GM19468 (cell line): ENCODE measurements at regions not wholly inside any gene's neighbourhood (a gene's known extent, or its start where the extent isn't known, plus 50 kb on each side); places are given as distances from the start of the nearest gene placed in this dataset.
"Not testable (repeated sequence)": the region's sequence is repeated elsewhere in the genome, so short reads cannot be mapped to it uniquely, and the experiment has no call there.

ENCODE experiments used
- ATAC-seq: cut with Tn5 transposase; IDR thresholded peaks from one replicate; pipeline ENCODE4 v1.9.1; 2021; ENCODE audit warnings: mild to moderate bottlenecking, moderate library complexity, moderate number of reproducible peaks; ENCODE audit not compliant: unreplicated experiment; ENCODE audit errors: extremely low read depth

DNA sequence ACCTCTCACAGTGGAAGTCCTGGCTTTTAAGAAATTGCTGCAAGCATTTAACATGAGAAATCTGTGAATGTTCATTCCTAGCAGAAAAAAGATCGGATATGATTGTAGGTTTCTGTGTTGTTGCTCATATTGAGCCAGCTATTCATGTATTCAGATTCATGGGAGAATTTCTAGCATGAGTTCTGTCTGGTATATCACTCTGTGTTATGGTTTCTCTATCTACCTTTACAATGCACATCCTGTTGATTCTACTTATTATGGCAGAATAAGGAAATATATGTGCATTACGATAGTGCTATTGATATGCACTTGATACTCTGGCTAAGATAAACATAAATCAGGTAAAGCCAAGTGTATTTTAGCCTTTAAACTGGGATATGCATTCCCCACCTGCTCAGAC, 138.2 kb downstream of the KCNRG start:
- ATAC-seq, result no peak

DNA sequence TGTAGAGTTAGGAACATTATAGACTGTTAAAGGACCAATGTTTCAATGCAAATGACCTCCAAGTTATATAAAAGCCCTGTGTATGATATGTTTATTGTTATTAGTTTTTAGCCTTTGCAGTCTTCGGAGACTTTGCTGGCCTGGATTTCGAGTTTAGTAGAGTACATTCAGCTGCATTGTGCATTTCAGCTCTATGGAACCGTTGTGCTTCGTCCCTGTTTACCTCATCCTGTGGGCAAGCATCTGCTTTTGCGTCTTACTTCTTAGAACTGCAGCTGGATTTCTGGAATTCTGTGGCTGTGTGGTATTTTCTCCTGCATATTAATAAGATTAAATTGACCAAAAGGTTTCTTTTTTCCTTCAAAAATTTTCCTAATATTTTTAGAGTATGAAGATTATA, 138.6 kb downstream of the KCNRG start:
- no peak for ATAC-seq

DNA sequence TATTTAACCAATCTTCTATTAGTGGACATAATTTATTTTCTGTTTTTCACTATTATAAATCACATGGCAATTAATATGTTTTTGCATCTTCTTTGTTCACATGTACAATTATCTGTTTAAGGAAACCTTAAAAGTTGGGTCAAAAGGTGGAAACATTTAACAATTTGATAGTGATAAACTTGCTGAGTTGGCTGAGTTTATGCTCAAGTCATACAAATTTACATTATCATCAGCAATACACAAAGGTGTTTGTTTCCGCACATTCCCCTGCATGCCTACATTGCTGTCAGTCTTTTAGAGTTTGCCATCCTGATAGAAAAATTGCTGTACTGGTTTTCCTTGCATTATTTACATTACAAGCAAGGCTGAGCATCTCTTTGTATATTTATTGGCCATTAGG, 139.5 kb downstream of the KCNRG start:
- no peak for ATAC-seq

DNA sequence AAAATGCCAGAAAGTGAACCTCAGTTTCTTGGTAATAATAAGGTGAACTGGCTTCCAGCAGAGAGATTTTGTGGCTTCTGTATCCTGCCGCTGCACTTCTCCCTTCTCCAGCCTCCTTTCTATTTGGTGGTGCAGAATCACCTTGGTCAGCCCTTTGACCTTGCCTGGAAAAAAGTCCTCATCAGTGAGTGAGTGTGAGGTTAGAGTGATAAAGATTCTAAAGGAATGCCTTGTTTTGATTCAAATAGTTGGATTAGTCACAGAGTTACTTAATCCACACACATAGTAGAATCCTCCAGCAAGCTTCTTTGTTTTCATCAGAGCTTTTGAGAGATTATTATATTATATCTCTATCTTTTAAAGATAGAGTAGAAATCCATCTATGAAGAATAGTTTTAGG, 140.9 kb downstream of the KCNRG start:
- ATAC-seq, result no peak

DNA sequence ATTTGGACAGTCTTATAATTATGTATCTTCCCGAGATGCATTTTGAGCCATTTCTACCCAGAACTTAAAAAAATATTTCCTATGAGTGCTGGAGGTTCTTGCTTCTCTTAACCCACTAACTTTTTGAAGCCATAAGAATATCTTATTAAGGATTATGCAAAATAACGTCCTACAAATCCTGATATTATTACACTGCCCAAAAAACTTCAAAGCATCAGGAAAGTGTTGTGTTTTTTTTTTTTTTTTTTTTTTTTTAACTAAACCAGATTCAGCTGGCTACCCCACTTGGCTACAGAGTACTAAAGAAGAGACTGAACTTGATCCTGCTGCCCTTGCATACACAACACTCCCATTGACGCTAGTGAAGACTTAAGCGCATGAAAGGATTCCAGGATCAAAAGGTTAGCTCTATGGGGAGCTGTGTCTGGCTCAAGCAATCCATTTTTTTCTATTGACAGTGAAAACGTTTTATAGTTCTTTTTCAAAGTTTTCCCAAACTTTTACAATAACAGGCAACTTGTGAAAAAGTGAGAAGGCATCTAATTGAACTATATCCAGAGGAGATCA, 141.4 kb downstream of the KCNRG start:
- no peak for ATAC-seq

DNA sequence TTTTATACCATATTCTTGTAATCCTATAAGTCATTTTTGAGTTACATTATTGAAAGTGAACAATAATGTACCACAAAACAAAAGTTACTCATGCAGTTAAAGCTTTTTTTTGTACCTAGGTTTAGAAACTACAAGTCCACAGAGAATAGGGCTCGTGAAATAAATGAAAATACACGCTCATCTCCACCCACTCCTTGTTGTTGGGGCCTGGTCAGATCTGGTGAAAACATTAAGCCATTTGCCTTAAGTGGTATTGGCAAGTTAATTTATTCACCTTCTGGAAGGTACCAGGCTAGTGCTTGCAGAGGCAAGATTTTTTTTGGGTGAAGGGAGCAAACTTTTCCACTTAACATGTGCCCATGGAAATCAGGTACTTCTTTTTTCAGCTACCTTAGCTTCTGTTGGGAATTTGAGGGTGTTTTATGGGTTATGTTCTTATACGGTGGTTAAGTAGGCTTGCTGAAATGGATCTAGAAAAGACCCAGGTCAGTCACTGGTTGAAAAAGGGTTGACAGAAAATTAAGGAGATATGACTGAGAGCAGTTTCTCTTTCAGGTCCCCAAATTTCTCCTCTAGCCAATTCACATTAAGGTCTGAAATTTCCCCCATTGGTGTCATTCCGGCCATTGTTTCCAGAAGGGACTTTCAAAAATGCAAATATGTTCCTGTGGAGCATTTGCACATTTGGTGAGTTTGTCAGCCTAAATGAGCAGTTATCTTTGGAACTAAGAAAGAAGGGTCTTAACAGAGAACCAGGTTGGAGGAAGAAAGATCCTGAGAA, 143.3 kb downstream of the KCNRG start:
- ATAC-seq, result no peak

DNA sequence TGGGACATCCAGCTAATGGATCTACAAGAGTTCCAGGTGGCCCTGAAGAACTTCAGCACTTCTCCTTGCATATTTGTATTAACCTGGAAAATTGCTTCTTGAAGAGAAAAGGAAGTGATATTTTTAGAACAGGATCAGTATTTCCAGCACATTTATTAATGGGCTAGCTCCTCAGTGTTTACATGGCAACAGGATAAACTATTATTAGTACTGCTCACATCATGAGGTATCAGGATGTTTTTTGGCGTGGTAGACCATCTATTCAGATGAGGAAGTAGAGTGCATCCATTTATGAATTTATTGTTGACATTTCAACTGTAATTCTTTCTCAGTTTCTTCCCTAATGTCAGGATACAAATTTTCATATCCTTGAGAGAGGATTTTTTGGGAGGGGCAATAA, 144.4 kb downstream of the KCNRG start:
- ATAC-seq, result no peak

DNA sequence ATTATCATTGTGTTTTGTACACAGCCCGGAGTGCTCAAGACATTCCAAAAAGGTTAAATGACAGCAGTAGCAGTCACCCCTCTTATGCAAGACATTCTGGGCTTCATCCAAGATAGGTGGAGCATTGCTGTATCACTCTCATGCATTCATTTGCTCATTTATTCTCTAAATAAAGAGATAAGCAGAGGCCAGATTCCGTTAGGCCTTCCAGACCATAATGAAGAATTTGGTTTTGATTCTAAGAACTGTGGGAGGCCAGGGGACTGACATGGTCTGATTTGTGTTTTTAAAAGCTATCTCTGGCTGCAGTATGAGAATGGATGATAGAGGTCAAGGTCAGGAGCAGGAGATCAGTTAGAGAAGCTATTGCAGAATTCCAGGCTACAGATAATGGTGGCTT, 145.8 kb downstream of the KCNRG start:
- no peak for ATAC-seq

DNA sequence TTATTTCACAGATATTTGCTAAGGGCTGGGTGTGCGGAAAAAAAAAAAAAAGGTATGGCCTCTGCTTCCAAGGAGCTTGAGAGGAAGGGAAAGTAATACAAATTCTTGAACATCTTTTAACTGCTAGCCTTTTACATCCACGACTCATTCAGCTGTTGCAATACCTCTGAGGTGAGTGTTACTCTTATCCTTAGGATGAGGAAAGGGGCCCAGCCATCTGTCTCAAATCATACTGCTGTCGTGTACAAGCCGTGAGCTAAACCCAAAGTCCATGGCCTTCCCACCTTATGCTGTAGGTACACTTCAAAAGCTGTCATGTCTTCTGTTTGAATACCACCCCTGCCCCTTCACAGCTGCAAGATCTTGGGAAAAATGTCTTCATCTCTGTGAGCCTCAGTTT, 146.8 kb downstream of the KCNRG start:
- ATAC-seq, result no peak

DNA sequence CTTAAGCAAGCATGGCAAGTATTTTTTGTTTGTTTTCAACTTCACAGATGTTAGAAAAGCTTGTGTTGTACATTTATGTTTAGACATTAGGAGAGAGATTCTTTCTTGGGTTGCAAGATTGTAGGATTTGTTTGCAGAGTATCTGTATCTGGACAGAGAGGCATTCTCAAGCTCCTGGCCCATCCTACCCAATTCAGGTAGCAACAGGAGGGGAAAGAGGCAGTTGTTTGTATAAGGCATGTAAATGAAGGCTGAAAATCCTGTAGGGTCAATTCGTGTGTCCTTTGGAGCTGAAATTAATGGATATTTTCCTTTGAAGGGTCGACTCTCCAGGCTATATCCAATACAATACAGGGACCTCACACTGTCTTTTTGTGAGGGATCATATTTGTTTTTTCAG, 147.3 kb downstream of the KCNRG start:
- ATAC-seq, result no peak

DNA sequence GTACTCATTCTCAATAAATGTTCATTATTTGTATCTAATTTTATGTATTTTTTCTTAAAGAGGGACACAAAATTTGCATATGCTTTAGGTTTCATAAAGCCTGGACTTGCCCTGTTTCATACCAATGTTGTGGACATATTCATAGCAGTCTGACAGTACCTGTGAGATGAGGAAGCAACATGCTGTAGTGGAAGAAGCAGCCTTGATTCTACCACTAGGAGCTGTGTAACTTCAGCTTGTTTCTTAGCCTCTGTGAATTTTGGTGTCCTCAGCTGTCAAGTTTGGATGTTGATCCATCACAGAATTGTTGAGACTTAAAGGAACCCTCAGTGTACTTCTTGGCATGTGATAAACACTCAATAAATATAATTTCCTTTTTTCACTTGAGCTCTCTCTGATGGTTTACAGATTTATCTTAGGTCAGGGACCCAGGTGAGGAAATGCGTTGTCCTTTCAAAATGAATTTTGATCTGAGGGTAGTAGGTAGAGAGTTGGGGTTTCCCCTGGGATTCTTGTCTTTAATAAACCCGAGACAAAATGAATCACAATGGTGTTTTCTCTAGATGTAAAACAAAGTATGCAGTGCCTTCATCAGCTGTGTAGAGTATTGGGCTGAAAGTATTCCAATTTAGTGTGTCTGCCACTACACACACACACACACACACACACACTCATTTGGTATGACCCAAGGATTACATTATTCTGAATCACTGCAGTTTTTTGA, 152.1 kb downstream of the KCNRG start:
- no peak for ATAC-seq

DNA sequence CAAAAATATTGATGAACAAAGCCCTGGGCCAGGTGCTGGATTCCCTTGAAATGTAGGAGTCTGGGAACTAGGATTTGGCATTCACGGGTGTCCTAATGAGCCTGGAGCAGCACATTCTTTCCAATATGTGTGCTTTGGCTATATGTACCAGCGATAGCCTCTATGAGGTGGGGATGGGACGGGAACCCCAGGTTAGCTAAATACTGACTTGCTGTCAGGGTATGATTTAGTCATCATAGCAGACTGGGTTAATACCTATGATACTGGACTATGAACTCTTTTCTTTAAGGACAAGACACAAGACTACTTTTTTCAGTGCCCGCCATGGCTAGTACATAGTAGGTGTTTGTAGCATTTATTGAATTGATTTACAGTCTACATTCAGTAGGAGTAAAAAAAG, 152.7 kb downstream of the KCNRG start:
- ATAC-seq, result no peak

DNA sequence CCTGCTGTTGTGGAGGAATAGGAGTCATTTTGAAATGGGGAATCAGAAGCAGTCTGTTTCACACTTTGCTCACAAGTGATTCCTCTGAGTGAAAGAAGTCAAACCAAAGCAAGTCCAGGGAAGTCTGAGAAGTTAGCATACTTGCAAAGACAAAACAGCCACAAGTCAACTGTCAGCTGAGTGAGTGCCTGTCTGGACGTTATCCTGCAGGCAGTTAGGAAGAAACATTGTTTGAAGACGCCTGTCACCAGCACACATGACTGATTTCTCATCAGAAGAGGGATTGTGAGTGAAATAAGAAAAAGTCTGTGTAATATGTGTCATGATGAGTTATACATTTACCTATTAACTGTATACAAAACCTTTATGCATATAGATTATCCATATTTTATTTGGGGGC, 153.5 kb downstream of the KCNRG start:
- ATAC-seq, result no peak

DNA sequence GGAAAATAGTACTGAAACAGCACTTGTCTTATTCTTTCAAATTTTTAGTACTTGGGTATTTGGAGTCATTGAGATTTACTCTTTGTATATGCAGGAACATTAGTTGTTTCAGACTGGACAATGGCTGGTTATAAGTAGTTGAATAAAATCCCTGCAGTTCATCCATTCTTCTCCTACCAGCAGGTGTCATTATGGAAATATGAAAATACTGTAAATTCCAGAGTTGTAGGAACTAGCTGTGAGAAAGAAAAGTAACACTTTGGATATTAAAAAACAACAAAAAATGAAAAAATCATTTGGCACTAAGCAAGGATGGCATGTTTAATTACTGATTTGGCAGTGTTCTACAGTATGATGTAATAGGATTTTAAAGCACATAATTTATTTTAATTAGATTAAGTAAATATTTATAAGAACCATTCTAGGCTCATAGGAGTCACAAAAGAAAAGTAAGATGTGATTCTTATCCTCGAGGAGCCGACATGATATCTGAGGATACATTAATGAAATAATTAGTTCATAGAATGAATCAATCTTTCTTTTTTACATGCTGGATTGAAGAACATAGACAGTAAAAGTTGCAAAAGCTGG, 155.3 kb downstream of the KCNRG start:
- no peak for ATAC-seq

DNA sequence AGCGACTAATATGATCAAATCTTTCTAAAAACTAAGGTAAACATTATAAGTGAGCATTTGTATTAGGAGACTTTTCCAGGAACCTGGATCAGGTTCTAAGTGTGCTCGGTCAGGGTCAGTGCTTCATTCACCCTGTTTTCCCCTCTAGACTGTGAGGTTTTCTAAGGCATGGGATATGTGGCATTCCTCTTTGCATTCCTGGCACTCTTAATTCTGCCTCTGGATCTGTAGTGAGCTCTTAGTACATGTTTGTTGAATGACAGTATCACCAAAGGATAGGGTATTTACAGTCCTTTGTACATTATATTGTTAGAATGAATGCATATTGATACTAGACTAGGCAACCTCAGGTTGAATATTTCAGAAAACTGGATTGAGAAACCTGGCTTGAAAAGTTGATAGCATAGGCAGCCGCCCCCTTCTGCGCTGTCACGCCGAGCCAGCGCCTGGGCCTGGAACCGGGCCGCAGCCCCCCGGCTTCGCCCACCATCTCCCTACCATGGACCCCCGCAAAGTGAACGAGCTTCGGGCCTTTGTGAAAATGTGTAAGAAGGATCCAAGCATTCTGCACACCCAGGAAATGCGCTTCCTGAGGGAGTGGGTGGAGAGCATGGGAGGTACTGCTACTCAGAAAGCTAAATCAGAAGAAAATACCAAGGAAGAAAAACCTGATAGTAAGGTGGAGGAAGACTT, 156.5 kb downstream of the KCNRG start:
- ATAC-seq, result no peak

DNA sequence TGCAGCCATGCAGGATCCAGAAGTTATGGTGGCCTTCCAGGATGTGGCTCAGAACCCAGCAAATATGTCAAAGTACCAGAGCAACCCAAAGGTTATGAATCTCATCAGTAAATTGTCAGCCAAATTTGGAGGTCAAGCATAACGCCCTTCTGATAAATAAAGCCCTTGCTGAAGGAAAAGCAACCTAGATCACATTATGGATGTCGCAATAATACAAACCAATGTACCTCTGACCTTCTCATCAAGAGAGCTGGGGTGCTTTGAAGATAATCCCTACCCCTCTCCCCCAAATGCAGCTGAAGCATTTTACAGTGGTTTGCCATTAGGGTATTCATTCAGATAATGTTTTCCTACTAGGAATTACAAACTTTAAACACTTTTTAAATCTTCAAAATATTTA, 157.8 kb downstream of the KCNRG start:
- not testable (repeated sequence) for ATAC-seq

DNA sequence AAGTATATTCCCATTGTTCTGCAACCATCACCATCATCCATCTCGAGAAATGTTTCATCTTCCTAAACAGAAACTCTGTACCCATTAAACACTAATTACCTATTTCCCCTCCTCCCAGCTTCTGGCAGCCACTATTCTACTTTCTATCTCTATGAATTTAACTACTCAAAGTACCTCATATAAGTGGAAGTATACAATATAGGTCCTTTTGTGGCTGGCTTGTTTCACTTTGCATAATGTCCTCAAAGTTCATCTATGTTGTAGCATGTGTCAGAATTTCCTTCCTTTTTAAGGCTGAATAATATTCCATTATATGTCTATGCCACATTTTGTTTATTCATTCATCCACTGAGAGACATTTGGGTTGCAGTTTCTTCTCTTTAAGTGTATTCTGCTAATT, 159.4 kb downstream of the KCNRG start:
- ATAC-seq, result no peak

DNA sequence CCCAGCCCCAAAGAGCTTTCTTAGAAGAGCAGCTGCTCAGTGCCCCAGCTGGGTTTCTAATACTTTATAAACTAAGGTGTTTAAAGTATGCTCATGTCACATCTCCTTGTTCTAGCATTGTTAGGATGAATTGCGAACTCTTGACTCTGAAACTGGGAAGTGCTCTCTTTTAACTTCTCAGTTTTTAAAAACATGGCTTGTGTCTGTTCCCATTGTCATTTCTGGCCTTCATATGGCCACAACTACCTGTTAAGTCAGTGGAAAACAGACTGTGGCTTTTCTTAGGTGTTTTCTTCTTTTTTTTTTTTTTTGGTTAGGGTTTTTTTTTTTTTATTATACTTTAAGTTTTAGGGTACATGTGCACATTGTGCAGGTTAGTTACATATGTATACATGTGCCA, 164.7 kb downstream of the KCNRG start:
- ATAC-seq, result no peak

DNA sequence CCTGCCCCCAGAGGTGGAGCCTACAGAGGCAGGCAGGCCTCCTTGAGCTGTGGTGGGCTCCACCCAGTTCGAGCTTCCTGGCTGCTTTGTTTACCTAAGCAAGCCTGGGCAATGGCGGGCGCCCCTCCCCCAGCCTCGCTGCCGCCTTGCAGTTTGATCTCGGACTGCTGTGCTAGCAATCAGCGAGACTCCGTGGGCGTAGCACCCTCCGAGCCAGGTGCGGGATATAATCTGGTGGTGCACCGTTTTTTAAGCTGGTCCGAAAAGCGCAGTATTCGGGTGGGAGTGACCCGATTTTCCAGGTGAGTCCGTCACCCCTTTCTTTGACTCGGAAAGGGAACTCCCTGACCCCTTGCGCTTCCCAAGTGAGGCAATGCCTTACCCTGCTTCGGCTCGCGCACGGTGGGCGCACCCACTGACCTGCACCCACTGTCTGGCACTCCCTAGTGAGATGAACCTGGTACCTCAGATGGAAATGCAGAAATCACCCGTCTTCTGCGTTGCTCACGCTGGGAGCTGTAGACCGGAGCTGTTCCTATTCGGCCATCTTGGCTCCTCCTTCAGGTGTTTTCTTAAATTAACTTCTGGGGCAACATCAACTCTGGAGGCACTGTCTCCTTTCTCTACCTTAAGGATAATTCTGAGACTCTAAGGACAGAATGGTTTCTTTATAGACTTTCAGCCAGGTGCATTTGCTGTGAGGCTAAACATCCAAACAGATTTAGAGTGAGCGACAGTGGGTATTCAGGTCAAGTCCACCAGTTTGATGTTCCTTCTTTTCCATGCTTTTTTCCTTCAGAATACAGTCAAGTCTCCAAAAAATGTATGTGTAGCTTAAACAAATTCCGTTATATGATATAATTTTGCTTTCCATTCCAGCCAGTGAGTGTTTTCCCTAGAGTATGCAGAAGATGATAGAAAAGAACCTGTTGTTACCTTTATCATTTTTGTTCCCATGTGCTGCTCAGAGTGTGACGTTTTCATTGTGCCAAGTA, 170.8 kb downstream of the KCNRG start:
- not testable (repeated sequence) for ATAC-seq
